BE2C (cell line): ENCODE measurements at regions not wholly inside any gene's neighbourhood (a gene's known extent, or its start where the extent isn't known, plus 50 kb on each side); places are given as distances from the start of the nearest gene placed in this dataset.

Experiments used
- DNase-seq: peaks from one replicate; pipeline ENCODE4 v3.0.0-alpha.2; 2020
- H3K27me3 ChIP-seq: fragments of 250-450 bp; sonication (Bioruptor Pico); 2 replicates; pipeline ENCODE4 v1.5.1; 2020; ENCODE audit warnings: mild to moderate bottlenecking
- H3K36me3 ChIP-seq: fragments of 250-450 bp; sonication (Bioruptor Pico); 2 replicates; pipeline ENCODE4 v1.5.1; 2020; ENCODE audit warnings: mild to moderate bottlenecking
- H3K4me1 ChIP-seq: fragments of 250-450 bp; sonication (Bioruptor Pico); 2 replicates; pipeline ENCODE4 v1.5.1; 2020
- H3K4me3 ChIP-seq: 2 replicates; pipeline ENCODE4 v1.5.1; 2011; ENCODE audit warnings: low read depth, low read length
- H3K9me3 ChIP-seq: fragments of 250-450 bp; sonication (Bioruptor Pico); 2 replicates; pipeline ENCODE4 v1.5.1; 2020
- CTCF ChIP-seq: IDR thresholded peaks from 2 replicates; pipeline ENCODE4 v1.5.1; 2012; ENCODE audit warnings: mild to moderate bottlenecking, low read depth, low read length

DNA sequence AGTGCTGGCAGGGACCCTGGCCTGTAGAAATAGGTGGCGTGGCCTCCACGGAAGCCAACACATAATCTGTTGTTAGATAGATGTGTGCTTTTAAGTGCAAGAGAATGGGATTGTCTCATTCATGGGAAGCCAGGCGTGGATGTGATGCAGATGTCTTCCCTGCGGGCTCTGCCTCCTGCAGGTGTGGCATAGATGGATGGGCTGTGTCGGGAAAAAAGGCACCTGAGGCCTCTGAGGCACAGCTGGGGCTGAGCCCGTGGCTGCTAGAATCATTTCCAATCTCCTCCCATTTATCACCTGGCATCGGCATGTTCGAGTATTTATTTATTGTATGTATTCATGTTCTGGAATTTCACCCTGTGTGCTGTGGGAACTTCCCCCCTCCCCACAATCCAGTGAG lies 353.4 kb upstream of the AJAP1 start:
- H3K9me3 ChIP-seq: no peaks in the 10 kb centered on the region
- H3K36me3 ChIP-seq: no peaks in the 10 kb centered on the region
- no peaks in the 10 kb centered on the region for H3K27me3 ChIP-seq
- H3K4me1 ChIP-seq: no peaks in the 10 kb centered on the region
- H3K4me3 ChIP-seq: no peak overlapping the region
- TF ChIP-seq CTCF: no peak
- DNase-seq: no peak

DNA sequence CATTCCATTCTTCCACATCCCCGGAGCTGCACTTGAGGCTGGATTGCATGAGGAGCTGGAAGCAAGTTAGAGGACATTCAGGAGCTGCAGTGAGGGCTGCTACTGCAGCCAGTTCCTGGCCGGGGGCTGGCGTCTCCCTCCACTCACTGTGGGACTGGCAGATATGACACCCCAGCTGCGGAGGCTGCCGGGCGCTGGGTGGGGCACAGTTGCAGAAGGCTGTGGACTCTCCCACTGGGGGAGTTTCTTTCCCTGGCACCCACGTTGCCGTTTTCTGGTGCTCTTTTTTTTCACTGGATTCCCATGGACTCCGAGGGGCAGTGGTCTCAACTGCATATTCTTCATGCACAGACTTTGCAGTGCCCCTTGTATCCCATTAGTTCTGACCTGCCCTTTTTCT lies 351.1 kb upstream of the AJAP1 start:
- no peaks in the 10 kb centered on the region for H3K4me1 ChIP-seq
- H3K9me3 ChIP-seq: no peaks in the 10 kb centered on the region
- no peak for TF ChIP-seq CTCF
- no peaks in the 10 kb centered on the region for H3K27me3 ChIP-seq
- H3K36me3 ChIP-seq: no peaks in the 10 kb centered on the region
- no peak for DNase-seq
- no peak overlapping the region for H3K4me3 ChIP-seq

DNA sequence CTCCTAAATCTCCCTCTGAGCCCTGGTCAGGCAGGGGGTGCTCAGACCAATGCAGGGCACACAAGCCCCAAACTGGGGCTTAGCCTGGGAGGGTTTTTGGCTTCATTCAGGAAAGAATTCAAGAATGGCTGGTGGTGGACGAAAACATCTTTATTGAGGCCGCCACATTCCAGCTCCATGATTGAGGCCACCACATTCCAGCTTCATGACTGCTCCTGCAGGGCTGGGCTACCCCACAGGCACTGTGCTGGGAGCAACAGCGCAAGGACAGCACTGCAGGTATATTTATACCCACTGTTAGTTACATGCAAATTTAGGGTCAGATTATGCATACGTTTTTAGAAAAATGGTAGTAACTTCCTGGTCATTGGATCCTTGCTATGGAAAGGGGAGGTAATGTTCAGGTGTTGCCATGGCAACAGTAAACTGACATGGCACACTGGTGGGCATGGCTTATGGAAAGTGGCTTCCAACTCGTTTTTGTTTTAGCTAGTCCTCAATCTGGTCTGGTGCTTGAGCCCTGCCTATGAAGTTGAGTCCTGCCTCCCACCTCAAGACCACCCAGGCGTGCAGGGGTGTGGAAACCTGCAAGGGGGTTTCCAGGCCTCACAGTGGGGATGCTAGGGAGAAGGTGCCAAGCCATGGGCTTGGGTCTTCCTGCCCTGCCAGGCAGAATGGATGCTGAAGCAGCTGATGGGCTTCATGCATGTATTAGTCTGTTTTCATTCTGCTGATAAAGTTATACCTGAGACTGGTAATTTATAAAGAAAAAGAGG lies 348.7 kb upstream of the AJAP1 start:
- DNase-seq: no peak
- TF ChIP-seq CTCF: no peak
- H3K4me3 ChIP-seq: no peak overlapping the region
- no peaks in the 10 kb centered on the region for H3K9me3 ChIP-seq
- H3K36me3 ChIP-seq: no peaks in the 10 kb centered on the region
- H3K27me3 ChIP-seq: no peaks in the 10 kb centered on the region
- H3K4me1 ChIP-seq: no peaks in the 10 kb centered on the region

GRCh38 chr1:4306559-4307467 lies 347.6 kb upstream of the AJAP1 start:
- no peak for TF ChIP-seq CTCF
- Histone ChIP-seq H3K4me1 (no peaks in the 10 kb centered on the region), H3K4me3 (no peak overlapping the region), H3K27me3 (no peaks in the 10 kb centered on the region), H3K9me3 (no peaks in the 10 kb centered on the region), H3K36me3 (no peaks in the 10 kb centered on the region)
- DNase-seq: no peak

DNA sequence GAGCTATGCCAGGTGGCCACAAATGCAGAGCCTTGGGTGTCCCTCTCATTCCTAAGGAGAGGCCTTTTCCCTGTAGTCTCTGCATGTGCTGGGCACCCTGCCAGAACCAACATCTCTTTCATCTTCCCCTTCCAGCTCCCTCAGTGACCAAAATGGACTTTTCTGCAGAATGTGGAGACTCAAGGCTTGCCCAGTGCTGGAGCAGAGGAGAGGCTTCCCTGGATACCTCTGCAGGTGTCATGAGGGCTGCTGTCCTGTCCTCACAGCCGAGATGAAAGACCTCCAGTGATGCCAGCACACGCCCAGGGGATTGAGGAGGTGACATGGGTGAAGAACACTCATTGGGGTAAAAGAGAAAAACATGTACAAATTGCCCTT lies 347.0 kb upstream of the AJAP1 start:
- Histone ChIP-seq H3K27me3 (no peaks in the 10 kb centered on the region), H3K4me3 (no peak overlapping the region), H3K36me3 (no peaks in the 10 kb centered on the region), H3K9me3 (no peaks in the 10 kb centered on the region), H3K4me1 (no peaks in the 10 kb centered on the region)
- no peak for DNase-seq
- TF ChIP-seq CTCF: no peak
